NCI-H2196 (cell line): ENCODE measurements at regions not wholly inside any gene's neighbourhood (a gene's known extent, or its start where the extent isn't known, plus 50 kb on each side); places are given as distances from the start of the nearest gene placed in this dataset.

Experiments
- DNase-seq: peaks from one replicate; lab custom pipeline; 2025; ENCODE audit not compliant: unreplicated experiment; lab: John Stamatoyannopoulos, UW

GRCh38 chr17:77306790-77307478 lies 166.2 kb downstream of the SEC14L1 start:
- no peak for DNase-seq

GRCh38 chr17:77307479-77308198 lies 166.9 kb downstream of the SEC14L1 start:
- no peak for DNase-seq

GRCh38 chr17:77308861-77309726 lies 168.3 kb downstream of the SEC14L1 start:
- DNase-seq: no peak

- no peak for DNase-seq
These were observed 169.6 kb downstream of the SEC14L1 start for GRCh38 chr17:77310336-77310735.

- DNase-seq: no peak
These were observed 170.7 kb downstream of the SEC14L1 start for GRCh38 chr17:77311371-77311981.

GRCh38 chr17:77312061-77312701 lies 171.4 kb downstream of the SEC14L1 start:
- no peak for DNase-seq

GRCh38 chr17:77312786-77313599 lies 172.2 kb downstream of the SEC14L1 start:
- DNase-seq: no peak

GRCh38 chr17:77313831-77314230 lies 173.1 kb downstream of the SEC14L1 start:
- no peak for DNase-seq

GRCh38 chr17:77314601-77315000 lies 173.8 kb downstream of the SEC14L1 start:
- DNase-seq: no peak

GRCh38 chr17:77315010-77315409 lies 174.2 kb downstream of the SEC14L1 start:
- no peak for DNase-seq

- DNase-seq: no peak
These were observed 174.9 kb downstream of the SEC14L1 start for GRCh38 chr17:77315551-77316190.

GRCh38 chr17:77316191-77316641 lies 175.4 kb downstream of the SEC14L1 start:
- DNase-seq: no peak

GRCh38 chr17:77316651-77317050 lies 175.9 kb downstream of the SEC14L1 start:
- no peak for DNase-seq

- DNase-seq: no peak
These were observed 176.5 kb downstream of the SEC14L1 start for GRCh38 chr17:77317091-77317750.

- no peak for DNase-seq
These were observed 177.3 kb downstream of the SEC14L1 start for GRCh38 chr17:77318021-77318420.

GRCh38 chr17:77318491-77319210 lies 177.9 kb downstream of the SEC14L1 start:
- no peak for DNase-seq

- no peak for DNase-seq
These were observed 178.7 kb downstream of the SEC14L1 start for GRCh38 chr17:77319211-77320043.
